GF-D8 (cell line): ENCODE measurements at regions not wholly inside any gene's neighbourhood (a gene's known extent, or its start where the extent isn't known, plus 50 kb on each side); places are given as distances from the start of the nearest gene placed in this dataset.
"Not testable (repeated sequence)": the region's sequence is repeated elsewhere in the genome, so short reads cannot be mapped to it uniquely, and the experiment has no call there.

Source experiments
- DNase-seq: peaks from one replicate; lab custom pipeline; 2025; lab: John Stamatoyannopoulos, UW

DNA sequence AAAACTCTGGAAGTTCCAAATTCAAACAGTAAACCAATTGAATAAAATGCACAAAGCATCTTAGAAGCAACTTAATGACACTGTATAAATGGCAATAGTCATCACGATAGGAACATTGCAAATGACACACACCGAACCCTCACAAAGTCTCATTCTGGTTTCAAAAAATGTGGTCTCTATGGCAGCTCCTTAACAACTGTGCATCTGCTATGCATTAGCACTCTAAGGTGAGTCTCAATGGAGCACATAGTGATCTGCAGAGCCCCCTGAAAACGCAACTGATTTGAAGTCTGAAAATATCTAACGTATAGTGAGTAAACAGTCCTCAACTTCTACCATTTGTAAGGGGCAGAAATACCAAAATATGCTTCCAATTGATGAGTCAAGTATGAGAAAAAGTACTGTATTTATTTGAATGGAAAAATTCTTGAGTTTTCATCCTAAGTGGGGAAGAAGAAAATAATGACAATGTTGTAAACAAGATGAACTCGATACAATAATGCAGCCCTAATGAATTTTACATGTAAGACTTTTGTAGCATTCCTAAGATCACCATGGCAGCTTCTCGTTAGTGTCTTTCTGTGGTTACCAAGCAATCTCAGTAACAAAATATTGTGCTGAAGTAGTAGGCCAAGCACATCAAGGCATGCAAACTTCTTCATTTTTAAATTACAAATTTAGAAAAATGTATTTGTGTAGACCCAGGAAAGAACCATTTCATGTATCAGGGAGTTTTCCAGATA, 517.5 kb upstream of the FAM174A start:
- no peak for DNase-seq

GRCh38 chr5:100013305-100013704, 521.9 kb upstream of the FAM174A start:
- not testable (repeated sequence) for DNase-seq

GRCh38 chr5:100011160-100011559, 524.0 kb upstream of the FAM174A start:
- not testable (repeated sequence) for DNase-seq

GRCh38 chr5:100004969-100005368, 530.2 kb upstream of the FAM174A start:
- no peak for DNase-seq

- DNase-seq: no peak
These were observed 536.9 kb upstream of the FAM174A start for GRCh38 chr5:99998319-99998718.

GRCh38 chr5:99995407-99995806, 539.8 kb upstream of the FAM174A start:
- DNase-seq: no peak

- DNase-seq: no peak
These were observed 561.4 kb upstream of the FAM174A start for GRCh38 chr5:99973779-99974178.

DNA sequence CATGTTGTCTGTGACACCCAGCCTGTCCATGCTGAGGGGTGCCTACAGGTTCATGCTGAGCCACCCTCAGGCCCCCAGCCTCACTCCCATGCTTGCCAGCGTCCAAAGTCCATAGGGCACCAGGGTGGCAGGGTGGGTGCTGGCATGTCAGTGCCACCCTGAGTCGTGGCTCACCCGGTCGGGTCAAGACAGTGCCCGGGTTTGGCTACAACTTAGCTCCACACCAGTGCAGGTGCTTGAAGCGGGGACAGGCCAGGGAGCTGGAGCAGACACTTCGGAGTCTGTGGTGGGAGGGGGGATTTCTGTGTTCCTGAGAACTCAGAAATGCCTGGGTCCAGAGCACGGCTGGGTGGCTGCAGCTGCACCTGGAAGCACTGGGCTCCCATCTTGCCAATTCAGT, 579.2 kb upstream of the FAM174A start:
- no peak for DNase-seq

DNA sequence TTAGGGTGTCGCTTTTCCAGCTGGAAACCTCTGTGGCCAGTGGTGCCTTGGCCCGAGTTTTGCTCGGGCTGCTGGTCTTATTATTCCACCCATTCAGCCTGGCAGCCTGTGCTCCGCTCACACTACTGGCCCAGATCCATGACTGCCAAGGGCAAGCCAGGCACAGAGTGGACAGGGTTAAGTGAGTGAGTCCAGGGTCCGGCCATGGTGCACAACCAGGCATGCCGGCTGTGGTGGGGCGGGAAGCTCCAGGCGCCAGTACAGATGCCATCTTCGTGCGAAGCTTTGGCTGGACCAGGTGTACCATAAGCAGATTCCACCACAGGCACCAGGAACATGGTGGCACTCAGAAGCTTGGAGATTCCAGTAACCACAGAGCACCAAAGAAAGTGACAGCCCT, 580.2 kb upstream of the FAM174A start:
- DNase-seq: no peak

DNA sequence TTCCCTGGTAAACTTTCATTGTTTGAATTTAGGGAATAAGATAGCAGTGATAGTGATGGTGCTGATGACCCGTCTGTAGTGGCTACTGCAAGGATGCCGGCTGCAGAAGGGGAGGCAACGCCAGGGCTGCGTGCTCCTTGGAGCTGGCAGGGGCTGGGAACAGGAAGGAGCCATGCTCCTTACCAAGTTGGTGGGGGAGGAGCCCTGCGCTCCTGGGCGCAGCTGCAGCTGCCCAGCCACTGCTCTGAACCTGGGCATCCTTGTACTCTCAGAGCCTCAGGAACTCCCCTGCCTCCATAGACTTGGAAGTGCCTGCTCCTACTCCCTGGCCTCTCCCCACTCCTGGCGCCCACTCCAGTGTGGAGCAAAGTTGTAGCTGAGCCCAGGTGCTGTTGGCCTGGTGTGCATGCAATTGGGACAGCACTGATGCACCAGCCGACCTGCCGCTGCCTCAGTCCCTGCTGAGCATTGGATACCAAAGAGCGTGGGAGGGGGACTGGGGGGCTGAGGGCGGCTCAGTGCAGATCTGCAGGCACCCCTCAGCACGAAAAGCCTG, 585.1 kb upstream of the FAM174A start:
- DNase-seq: no peak

- no peak for DNase-seq
These were observed 585.8 kb upstream of the FAM174A start for GRCh38 chr5:99949361-99949760.

- DNase-seq: no peak
These were observed 586.3 kb upstream of the FAM174A start for GRCh38 chr5:99948850-99949249.

- DNase-seq: no peak
These were observed 589.4 kb upstream of the FAM174A start for GRCh38 chr5:99945478-99946442.

- DNase-seq: no peak
These were observed 594.6 kb upstream of the FAM174A start for GRCh38 chr5:99940540-99940939.

DNA sequence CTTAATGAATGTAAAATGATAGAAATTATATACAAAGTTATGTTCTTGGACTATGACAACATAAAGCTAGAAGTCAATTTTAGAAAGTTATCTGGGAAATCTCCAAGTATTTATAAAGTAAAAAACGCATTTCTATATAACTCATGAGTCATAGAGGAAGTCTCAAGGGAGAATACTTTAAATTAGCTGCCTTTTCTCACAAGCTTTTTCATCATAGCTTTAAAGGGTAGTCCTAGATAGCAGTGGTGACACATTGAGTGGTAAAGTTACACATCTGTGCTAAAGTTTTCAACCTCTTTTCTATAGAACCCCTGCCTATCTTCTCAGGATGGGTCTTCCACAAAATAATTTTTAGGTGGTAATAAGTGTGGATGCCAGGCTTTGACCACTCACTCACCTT, 598.3 kb upstream of the FAM174A start:
- no peak for DNase-seq

DNA sequence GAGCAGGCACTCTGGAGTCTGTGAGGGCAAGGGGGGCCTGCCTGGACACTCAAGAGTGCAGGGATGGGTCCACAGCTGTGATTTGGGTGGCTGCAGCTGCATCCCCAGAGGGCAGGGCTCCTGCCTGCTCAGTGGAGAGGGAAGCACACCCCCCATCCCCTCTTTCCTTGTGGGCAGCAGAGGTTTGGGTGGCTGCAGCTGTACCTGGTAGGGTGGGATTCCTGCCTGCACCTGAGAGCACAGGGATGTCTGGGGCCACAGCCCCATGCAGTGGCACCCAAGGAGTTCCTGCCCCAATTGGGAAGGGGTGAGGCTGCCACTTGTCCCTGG, 605.4 kb upstream of the FAM174A start:
- DNase-seq: no peak

DNA sequence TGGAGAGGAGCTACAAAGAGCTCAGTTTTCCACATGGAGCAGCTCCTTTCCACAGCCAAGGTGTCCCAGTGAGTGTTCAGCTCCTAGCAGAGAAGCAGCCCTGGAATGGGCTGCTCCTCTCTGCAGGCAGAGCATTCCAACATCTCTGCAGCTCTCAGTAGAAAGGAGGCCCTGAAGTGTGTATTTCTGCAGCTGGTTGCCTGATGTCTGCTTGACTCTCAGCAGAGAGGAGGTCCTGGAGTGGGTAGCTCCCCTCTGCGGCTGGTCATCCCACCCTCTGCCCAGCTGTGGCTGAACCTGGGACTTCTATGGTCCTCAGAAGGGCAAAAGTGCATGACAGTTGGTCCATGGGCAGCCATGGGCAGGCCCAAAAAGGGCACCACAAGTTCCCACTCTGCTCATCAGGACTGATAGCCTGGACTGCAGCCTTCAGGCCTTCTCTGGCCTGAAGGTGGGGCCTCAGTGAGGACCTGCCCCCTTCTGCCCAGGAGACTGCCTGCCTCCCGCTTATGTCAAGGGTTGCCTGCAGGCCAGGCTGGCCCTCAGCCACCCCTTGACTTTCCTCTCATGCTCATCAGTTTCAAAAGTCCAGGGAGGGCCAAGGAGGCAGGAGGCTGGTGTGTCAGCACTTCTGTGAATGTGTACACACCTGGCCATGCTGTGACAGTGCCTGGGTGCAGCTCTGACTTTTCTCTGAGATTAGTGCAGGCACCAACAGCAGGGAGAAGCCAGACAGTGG, 605.9 kb upstream of the FAM174A start:
- DNase-seq: no peak

- no peak for DNase-seq
These were observed 606.7 kb upstream of the FAM174A start for GRCh38 chr5:99928490-99928889.

DNA sequence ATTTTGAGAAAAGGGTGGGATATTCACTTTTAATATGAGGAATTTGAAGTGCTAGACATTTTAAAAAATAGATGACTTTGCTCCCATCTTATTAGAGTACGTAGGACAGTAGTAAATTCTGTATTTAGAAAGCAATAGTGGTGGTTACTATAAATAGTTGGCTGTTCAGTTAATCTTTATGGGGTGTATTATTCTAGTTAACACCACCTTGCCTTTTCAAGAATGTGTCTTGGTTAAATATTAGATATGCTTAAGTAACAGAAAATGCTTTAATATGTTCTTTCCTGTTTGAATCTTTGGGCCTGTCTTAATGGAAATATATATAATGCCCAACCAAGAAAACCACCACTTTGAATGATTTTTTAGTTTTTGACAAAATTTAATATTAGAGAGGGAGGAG, 608.7 kb upstream of the FAM174A start:
- DNase-seq: no peak

- no peak for DNase-seq
These were observed 612.8 kb upstream of the FAM174A start for GRCh38 chr5:99922386-99922785.

DNA sequence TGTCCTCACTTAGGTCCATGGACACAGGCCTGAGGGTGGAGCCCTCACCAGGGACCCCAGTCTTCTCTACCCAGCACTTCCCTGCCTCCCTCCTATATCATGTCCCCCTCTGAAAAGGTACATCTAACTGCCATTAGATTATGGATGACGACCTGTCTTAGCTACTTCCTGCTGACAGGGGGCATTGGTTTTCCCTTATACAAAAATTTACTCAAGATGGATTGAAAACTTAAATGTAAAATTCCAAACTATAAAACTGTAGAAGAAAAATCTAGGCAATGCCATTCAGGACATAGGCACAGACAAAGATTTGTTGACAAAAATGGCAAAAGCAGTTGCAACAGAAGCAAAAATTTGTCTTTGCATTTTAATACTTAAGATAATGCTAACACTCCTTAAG, 623.2 kb upstream of the FAM174A start:
- no peak for DNase-seq

DNA sequence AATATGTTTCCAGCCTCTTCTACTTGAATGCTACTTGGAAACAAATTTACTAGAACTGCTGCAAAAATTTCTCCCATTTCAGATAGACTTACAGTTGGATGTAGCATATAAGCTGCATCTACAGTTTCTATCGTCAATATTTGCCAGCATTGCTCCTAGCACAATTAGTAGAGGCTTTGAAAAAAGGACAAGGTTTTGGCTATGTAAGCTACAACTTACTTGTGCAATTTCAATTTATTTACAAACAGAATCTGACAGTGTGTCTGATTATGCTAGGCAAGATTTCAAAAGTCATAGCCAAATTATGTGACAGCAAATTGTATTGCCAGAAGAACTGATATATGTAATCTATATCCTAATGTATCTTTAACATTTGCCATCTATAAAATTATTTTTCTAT, 628.4 kb upstream of the FAM174A start:
- no peak for DNase-seq
